ENCODE measurements at regions not wholly inside any gene's neighbourhood (a gene's known extent, or its start where the extent isn't known, plus 50 kb on each side); places are given as distances from the start of the nearest gene placed in this dataset.
A peak's percentile ranks its signal among the peaks of the same experiment; 100 is the strongest.

DNA sequence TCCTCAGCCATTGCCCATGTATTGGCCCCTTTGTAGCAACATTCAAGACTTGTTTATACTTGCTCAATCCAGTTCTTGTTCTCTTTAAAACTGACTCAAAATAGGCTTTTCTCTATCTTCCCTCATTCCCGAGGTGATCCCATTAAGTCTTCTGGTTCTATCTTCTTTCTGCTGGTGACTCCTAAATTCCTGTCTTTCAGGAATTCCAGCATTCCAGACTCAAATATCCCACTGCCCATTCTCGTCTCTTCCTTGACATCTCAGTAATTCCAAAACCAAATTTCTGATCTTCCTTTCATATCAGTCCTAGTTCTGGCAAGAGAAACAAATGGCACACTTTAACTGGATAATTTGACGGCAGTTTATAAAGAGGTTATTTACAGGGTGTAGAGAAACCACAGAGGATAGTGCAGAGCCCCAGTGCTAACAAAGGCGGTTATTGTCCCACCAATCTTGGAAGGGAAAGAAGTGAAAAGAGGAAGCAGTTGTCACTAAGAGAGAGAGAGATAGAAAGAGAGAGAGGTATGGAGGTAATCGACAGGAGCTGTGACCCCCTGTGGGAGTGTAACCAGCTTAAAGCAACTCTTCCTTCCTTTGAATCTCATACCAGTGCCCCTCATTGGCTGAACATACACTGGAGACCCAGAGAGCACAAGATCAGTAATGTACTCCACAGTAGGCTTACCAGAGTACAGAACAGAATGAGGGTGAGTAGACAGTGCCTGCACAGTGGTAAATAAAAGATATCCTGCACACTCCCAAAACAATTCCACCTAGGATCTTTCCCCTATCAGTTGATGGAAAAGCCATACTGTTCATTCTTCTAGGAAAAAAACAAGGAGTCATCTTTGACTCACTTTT lies 177.6 kb upstream of the LMNTD1 start:
- no peaks in the 10 kb centered on the region for H3K36me3 Mint-ChIP-seq
- no peaks in the 10 kb centered on the region for H3K9me3 ChIP-seq (ENCODE audit: low read depth)
- no peak overlapping the region for H3K4me3 Mint-ChIP-seq
- no peak for TF ChIP-seq EZH2 (IDR thresholded peaks at IDR 0.05)
- no peak for TF ChIP-seq EZH2phosphoT487 (IDR thresholded peaks at IDR 0.05)
- TF ChIP-seq, protein P1, sequence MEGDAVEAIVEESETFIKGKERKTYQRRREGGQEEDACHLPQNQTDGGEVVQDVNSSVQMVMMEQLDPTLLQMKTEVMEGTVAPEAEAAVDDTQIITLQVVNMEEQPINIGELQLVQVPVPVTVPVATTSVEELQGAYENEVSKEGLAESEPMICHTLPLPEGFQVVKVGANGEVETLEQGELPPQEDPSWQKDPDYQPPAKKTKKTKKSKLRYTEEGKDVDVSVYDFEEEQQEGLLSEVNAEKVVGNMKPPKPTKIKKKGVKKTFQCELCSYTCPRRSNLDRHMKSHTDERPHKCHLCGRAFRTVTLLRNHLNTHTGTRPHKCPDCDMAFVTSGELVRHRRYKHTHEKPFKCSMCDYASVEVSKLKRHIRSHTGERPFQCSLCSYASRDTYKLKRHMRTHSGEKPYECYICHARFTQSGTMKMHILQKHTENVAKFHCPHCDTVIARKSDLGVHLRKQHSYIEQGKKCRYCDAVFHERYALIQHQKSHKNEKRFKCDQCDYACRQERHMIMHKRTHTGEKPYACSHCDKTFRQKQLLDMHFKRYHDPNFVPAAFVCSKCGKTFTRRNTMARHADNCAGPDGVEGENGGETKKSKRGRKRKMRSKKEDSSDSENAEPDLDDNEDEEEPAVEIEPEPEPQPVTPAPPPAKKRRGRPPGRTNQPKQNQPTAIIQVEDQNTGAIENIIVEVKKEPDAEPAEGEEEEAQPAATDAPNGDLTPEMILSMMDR (IDR thresholded peaks at IDR 0.05): no peak
- DNase-seq (ENCODE audit: low spot score): peak; percentile 8
- peak overlapping the region; percentile 33 for H3K4me2 ChIP-seq
- H3K27ac ChIP-seq: peak overlapping the region; percentile 61
- no peak overlapping the region for H3K27ac Mint-ChIP-seq
- H4K20me1 ChIP-seq (ENCODE audit: low read depth): no peaks in the 10 kb centered on the region
- peaks cover 9% of the 10 kb centered on the region for H3F3A ChIP-seq (ENCODE audit: low read depth)
- H3K4me3 ChIP-seq: no peak overlapping the region
- H3K4me1 ChIP-seq: peaks cover 12% of the 10 kb centered on the region
- peaks cover 5% of the 10 kb centered on the region for H3K9me3 Mint-ChIP-seq
- H2AFZ ChIP-seq (replicated peaks): peak overlapping the region; percentile 30
- no peaks in the 10 kb centered on the region for H3K27me3 Mint-ChIP-seq (ENCODE audit: insufficient read depth, low read depth)
- no peak overlapping the region for H3K9ac ChIP-seq
- H3K4me1 Mint-ChIP-seq: peaks cover 2% of the 10 kb centered on the region
- no peaks in the 10 kb centered on the region for H3K79me2 ChIP-seq (ENCODE audit: low read depth)
- no peaks in the 10 kb centered on the region for H3K36me3 ChIP-seq
- H3K27me3 ChIP-seq: no peaks in the 10 kb centered on the region

DNA sequence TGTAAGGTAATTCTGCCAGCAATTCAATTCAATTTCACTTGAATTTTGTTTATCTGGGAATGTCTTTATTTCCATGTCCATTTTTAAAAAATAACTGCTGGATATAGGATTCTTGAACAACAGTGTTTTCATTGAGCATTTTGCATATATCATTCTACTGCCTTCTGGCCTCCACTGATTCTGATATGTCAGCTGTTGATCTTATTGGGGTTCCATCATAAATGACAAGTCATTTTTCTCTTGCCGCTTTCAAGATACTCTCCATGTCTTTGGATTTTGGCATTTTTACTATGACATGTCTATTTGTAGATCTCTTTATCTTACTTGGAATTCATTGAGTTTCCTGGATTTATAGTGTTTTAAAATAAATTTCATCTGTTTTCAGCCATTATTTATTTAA lies 180.5 kb upstream of the LMNTD1 start:
- Histone ChIP-seq H3K36me3 (no peaks in the 10 kb centered on the region), H3K9me3 (ENCODE audit: low read depth) (no peaks in the 10 kb centered on the region), H4K20me1 (ENCODE audit: low read depth) (no peaks in the 10 kb centered on the region), H3K4me2 (no peak overlapping the region), H2AFZ (replicated peaks) (no peak overlapping the region), H3K9ac (no peak overlapping the region), H3K4me3 (no peak overlapping the region), H3K27ac (no peak overlapping the region), H3K79me2 (ENCODE audit: low read depth) (no peaks in the 10 kb centered on the region), H3K27me3 (no peaks in the 10 kb centered on the region), H3F3A (ENCODE audit: low read depth) (peaks cover 9% of the 10 kb centered on the region), H3K4me1 (peaks cover 12% of the 10 kb centered on the region)
- Mint-ChIP-seq H3K4me1 (peaks cover 2% of the 10 kb centered on the region), H3K36me3 (no peaks in the 10 kb centered on the region), H3K4me3 (no peak overlapping the region), H3K27me3 (ENCODE audit: insufficient read depth, low read depth) (no peaks in the 10 kb centered on the region), H3K9me3 (peaks cover 9% of the 10 kb centered on the region), H3K27ac (no peak overlapping the region)
- TF ChIP-seq, protein P1 (IDR thresholded peaks at IDR 0.05): no peak
- TF ChIP-seq EZH2 (IDR thresholded peaks at IDR 0.05) (no peak), EZH2phosphoT487 (IDR thresholded peaks at IDR 0.05) (no peak)
- DNase-seq (ENCODE audit: low spot score): no peak

DNA sequence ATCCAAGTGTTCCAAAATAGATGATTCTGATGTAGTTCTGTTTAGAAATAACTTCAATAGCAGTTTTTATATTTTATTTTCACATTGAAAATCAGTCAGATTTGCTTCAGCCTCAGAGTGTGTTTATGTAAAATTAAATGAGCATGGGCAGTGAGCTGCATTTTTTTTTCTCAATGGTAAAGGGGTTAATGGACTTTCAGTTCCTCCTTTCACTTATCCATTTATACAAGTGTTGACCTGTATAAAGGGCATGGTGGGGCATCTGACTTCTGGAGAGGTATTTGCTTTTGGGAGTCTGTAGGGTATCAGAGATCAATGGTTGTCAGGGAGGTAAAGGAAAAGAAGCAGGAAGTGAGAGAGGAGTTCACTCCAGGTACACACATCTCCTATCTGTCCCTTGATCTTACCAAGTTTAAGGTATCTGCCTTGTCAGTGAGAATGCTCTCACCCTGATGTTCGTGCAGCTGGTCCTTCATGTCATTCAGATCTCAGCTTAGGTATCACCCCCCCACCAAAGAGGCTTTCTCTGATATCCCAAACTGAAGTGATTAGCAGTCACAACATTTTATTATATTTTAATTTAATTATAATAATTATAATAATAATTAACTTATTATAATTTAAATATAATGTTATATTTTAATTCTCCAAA lies 181.6 kb upstream of the LMNTD1 start:
- no peak overlapping the region for H3K27ac ChIP-seq
- no peaks in the 10 kb centered on the region for H4K20me1 ChIP-seq (ENCODE audit: low read depth)
- no peaks in the 10 kb centered on the region for H3K79me2 ChIP-seq (ENCODE audit: low read depth)
- no peak overlapping the region for H3K4me2 ChIP-seq
- no peaks in the 10 kb centered on the region for H3K27me3 ChIP-seq
- TF ChIP-seq EZH2 (IDR thresholded peaks at IDR 0.05) (no peak), EZH2phosphoT487 (IDR thresholded peaks at IDR 0.05) (no peak)
- TF ChIP-seq, protein P1 (IDR thresholded peaks at IDR 0.05): no peak
- H3K9ac ChIP-seq: no peak overlapping the region
- H2AFZ ChIP-seq (replicated peaks): no peak overlapping the region
- H3K4me3 ChIP-seq: no peak overlapping the region
- no peaks in the 10 kb centered on the region for H3K9me3 ChIP-seq (ENCODE audit: low read depth)
- peaks cover 9% of the 10 kb centered on the region for H3F3A ChIP-seq (ENCODE audit: low read depth)
- DNase-seq (ENCODE audit: low spot score): no peak
- H3K27ac Mint-ChIP-seq: no peak overlapping the region
- H3K27me3 Mint-ChIP-seq (ENCODE audit: insufficient read depth, low read depth): no peaks in the 10 kb centered on the region
- H3K36me3 Mint-ChIP-seq: no peaks in the 10 kb centered on the region
- peaks cover 2% of the 10 kb centered on the region for H3K4me1 Mint-ChIP-seq
- H3K4me3 Mint-ChIP-seq: no peak overlapping the region
- peaks cover 12% of the 10 kb centered on the region for H3K4me1 ChIP-seq
- no peaks in the 10 kb centered on the region for H3K36me3 ChIP-seq
- H3K9me3 Mint-ChIP-seq: peaks cover 9% of the 10 kb centered on the region

Data from neural progenitor cell (in vitro differentiated cells).